Effector CD4-positive, alpha-beta T cell (primary cell): ENCODE measurements at regions not wholly inside any gene's neighbourhood (a gene's known extent, or its start where the extent isn't known, plus 50 kb on each side); places are given as distances from the start of the nearest gene placed in this dataset.
"Not testable (repeated sequence)": the region's sequence is repeated elsewhere in the genome, so short reads cannot be mapped to it uniquely, and the experiment has no call there.

ENCODE experiments used
- DNase-seq: peaks from one replicate; pipeline ENCODE4 v3.0.0-alpha.2; 2020

GRCh38 chr18:73163236-73163635 is 295.4 kb upstream of the NETO1 start:
- no peak for DNase-seq

DNA sequence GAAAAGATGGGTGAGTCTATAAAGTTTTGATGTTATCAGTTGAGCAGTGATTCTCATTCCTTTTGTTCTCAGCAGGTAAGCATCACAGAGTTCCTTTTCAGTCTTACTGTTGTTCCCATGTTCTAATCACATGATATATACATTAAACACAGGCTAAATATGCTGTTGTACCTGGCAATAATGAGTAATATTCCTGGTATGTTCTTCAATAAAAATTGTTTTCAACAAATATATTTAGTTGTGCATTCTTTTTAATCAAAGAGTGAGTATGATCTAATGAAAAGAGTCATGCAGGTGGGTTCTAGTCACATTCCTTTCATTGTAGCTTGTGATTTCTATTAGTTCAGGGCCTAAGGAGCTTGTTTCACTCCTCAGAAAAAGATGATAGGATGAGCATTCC is 288.3 kb upstream of the NETO1 start:
- no peak for DNase-seq

- no peak for DNase-seq
Measured at GRCh38 chr18:73153271-73153670, 285.5 kb upstream of the NETO1 start.

- DNase-seq = no peak
Measured at GRCh38 chr18:73151086-73151485, 283.3 kb upstream of the NETO1 start.

DNA sequence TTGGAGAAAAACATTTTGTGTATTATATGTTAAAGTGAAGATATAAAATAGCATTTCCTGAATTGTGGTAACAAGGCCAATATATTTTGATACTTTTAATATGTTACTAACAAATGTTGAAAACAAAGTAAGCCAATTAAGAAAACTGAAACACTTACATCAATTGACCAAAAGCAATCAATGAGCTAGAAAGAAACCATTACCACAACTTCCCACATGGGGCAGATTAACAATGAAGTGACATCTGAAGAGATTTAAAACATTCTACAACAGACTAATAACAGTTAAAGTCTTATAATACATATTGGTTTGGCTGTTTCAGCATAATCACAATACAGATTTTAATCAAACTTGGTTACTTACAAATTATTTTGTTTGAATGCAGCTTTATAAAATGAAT is 282.4 kb upstream of the NETO1 start:
- no peak for DNase-seq

- DNase-seq = no peak
Measured at GRCh38 chr18:73147590-73147989, 279.8 kb upstream of the NETO1 start.

DNA sequence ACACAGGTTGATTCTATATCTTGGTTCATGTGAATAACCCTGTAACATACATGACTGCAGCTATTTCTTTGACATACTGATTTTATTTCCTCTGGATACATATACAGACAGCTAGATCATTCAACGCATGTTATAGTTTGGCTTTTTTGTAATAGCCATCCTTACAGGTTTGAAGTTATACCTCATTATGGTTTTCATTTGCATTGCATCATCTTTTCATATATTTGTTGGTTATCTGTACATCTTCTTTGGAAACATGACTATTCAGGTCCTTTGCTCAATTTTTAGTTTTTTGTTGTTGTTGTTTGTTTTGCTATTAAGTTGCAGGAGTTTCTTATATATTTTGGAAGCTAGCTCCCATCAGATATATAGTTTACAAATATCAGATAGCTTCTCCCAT is 276.2 kb upstream of the NETO1 start:
- DNase-seq = no peak

- DNase-seq = no peak
Measured at GRCh38 chr18:73136134-73136533, 268.3 kb upstream of the NETO1 start.

DNA sequence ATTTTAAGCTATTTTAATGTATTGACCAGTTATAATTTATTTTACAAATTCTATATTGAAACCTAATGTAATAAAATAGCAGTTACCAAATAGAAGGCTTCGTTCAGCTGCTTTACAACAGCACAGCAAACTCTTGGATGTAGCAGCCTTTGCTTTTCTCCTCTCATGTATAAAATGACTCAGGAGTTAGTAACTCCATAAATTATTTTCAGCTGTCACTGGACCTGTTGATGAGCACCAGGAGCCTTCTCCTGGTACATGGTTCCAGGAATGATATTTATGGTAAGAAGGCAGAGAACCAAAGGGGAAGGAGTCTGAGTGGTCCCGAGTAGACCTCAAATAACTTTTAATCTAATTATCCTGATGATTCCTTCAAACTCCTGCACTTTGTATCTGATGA is 256.4 kb upstream of the NETO1 start:
- DNase-seq = no peak

DNA sequence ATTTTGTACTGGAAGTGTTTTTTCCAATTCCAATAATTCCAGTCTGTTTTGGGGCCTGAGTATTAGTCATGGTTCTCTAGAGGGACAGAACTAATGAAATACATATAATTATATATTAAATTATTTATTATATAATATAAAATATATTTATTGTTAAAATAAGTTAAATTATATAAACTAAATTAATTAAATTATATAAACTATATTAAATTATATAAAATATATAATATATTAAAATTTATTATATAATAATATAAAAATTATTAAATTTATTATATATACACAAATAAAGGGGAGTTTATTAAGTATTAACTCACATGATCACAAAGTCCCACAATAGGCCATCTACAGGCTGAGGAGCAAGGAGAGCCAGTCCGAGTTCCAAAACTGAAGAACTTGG is 253.4 kb upstream of the NETO1 start:
- DNase-seq = no peak

DNA sequence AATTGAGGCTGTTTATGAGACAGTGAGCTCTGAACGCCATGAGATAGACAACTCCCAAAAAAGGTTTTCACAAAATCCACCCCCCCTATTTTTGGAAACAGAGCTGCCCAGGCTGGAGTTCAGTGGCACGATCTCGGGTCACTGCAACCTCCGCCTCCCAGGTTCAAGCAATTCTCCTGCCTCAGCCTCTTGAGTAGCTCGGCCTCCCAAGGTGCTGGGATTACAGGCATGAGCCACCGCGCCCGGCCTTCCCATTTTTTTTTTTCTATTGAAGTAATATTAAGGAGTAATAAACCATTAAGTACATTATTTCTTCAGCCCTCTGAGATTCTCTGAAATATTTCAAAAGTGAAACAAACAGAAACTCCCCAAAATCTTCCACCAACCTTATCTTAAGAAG is 252.8 kb upstream of the NETO1 start:
- DNase-seq = no peak

DNA sequence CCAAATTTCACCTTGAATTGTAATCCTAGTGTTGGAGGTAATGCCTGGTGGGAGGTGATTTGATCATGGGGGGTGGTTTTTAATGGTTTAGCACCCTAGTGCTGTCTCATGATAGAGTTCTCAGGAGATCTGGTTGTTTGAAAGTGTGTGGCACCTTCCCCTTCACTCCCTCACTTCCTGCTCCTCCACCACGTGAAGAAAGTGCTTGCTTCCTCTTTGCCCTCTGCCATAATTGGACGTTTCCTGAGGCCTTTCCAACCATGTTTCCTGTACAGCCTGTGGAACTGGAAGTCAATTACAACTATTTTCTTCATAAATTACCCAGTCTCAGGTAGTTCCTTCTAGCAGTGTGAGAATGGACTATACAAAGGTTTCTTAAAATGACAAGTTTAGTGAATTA is 251.8 kb upstream of the NETO1 start:
- no peak for DNase-seq

- DNase-seq = no peak
Measured at GRCh38 chr18:73118121-73118816, 250.5 kb upstream of the NETO1 start.

DNA sequence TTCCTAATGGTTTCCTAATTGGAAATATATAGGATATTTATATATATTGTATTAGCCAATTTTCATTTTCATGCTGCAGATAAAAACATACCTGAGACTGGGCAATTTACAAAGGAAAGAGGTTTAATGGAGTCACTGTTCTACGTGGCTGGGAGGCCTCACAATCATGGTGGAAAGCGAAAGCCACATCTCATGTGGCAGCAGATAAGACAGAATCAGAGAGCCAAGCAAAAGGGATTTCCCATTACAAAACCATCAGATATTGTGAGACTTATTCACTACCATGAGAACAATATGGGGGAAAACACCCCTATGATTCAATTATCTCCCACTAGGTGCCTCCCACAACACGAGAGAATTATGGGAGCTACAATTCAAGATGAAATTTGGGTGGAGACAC is 242.5 kb upstream of the NETO1 start:
- DNase-seq = no peak

- DNase-seq = no peak
Measured at GRCh38 chr18:73101977-73102376, 234.2 kb upstream of the NETO1 start.

GRCh38 chr18:73101491-73101890 is 233.7 kb upstream of the NETO1 start:
- DNase-seq = not testable (repeated sequence)

- DNase-seq = no peak
Measured at GRCh38 chr18:73099759-73100158, 232.0 kb upstream of the NETO1 start.

- no peak for DNase-seq
Measured at GRCh38 chr18:73093687-73094250, 226.0 kb upstream of the NETO1 start.

DNA sequence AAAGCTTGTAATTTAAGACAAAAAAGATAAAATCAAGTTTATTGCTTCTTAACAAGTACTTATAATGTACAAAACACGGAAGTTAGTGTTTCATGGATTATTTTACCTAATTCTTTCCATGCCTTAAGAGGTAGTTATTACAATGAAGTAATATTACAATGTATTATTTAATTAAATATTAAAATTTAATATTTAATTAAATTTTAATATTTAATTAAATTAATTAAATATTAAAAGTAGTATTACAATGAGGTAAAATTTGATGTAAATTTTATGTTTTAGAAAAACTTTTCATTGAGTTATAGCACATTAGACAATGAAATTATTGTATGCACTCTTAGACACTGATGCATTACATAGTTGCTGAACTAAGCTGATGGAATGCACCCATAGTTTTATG is 220.7 kb upstream of the NETO1 start:
- DNase-seq = no peak

DNA sequence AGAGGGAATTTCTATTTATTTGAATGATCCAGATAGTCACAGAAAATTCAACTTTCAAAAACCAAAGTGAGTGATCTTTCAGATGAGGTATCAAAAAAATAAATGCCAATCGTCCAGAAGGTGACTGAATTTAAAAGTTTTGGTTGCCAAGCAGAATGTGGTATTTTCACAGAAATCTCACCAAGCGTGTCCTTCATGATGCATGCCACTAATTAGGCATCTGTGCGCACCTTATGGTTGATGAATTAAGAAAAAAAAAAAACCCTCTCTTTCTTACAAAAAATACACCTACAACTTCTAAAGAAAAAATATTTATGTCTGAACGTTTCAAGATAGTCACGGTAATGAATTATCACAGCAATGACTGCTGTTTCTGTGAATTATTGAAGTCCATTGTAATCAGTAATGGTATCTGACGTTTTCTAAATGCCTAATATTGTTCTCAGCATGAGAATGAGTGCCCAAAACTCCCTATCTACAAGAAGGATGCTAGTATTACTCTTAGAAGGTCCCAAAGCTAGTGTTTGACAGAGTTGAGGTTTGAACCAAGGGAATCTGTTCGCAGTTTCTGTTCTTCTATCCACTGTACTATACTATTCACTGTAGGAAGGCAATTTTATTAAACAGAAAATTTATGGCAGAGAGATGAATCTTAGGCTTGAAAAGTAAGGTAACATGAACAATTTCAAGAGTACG is 219.6 kb upstream of the NETO1 start:
- DNase-seq = no peak

GRCh38 chr18:73079920-73080319 is 212.1 kb upstream of the NETO1 start:
- DNase-seq = no peak

GRCh38 chr18:73060666-73061288 is 193.0 kb upstream of the NETO1 start:
- DNase-seq = no peak

GRCh38 chr18:73059280-73059679 is 191.5 kb upstream of the NETO1 start:
- DNase-seq = no peak

- no peak for DNase-seq
Measured at GRCh38 chr18:73047688-73048087, 179.9 kb upstream of the NETO1 start.
